ENCODE measurements at regions not wholly inside any gene's neighbourhood (a gene's known extent, or its start where the extent isn't known, plus 50 kb on each side); places are given as distances from the start of the nearest gene placed in this dataset.

- ATAC-seq (ENCODE audit: low FRiP score), result no peak
- TF ChIP-seq CTCF (IDR thresholded peaks at IDR 0.05), result no peak
- no peak for DNase-seq (ENCODE audit: low spot score)
Observed at GRCh38 chr3:102676424-102676823, 241.6 kb downstream of the ZPLD1 start.

GRCh38 chr3:102682741-102683140, 247.9 kb downstream of the ZPLD1 start:
- DNase-seq (ENCODE audit: low spot score) (no peak), ATAC-seq (ENCODE audit: low FRiP score) (no peak)
- no peak for TF ChIP-seq CTCF (IDR thresholded peaks at IDR 0.05)

- no peak for ATAC-seq (ENCODE audit: low FRiP score)
Observed at GRCh38 chr3:102686792-102687191, 252.0 kb downstream of the ZPLD1 start.

GRCh38 chr3:102687851-102688555, 253.2 kb downstream of the ZPLD1 start:
- ATAC-seq (ENCODE audit: low FRiP score) (no peak), DNase-seq (ENCODE audit: low spot score) (no peak)
- TF ChIP-seq CTCF (IDR thresholded peaks at IDR 0.05), result no peak

More at GRCh38 chr3:102686792-102687191, 252.0 kb downstream of the ZPLD1 start:
- no peak for DNase-seq (ENCODE audit: low spot score)
- no peak for TF ChIP-seq CTCF (IDR thresholded peaks at IDR 0.05)

GRCh38 chr3:102688556-102688930, 253.7 kb downstream of the ZPLD1 start:
- TF ChIP-seq CTCF (IDR thresholded peaks at IDR 0.05), result no peak
- no peak for DNase-seq (ENCODE audit: low spot score)
- ATAC-seq (ENCODE audit: low FRiP score), result no peak

GRCh38 chr3:102691507-102691906, 256.7 kb downstream of the ZPLD1 start:
- no peak for ATAC-seq (ENCODE audit: low FRiP score)
- no peak for TF ChIP-seq CTCF (IDR thresholded peaks at IDR 0.05)
- no peak for DNase-seq (ENCODE audit: low spot score)

- no peak for TF ChIP-seq CTCF (IDR thresholded peaks at IDR 0.05)
- DNase-seq (ENCODE audit: low spot score) (no peak), ATAC-seq (ENCODE audit: low FRiP score) (no peak)
Observed at GRCh38 chr3:102699104-102699818, 264.4 kb downstream of the ZPLD1 start.
